Stimulated activated CD4-positive, alpha-beta T cell treated with anti-CD3 and anti-CD28 coated beads, Interleukin-2, amount 100 ng/mL, for 48 hours (primary cell): ENCODE measurements at regions not wholly inside any gene's neighbourhood (a gene's known extent, or its start where the extent isn't known, plus 50 kb on each side); places are given as distances from the start of the nearest gene placed in this dataset.

ENCODE experiments used
- DNase-seq, 2 donors: peaks; one replicate each; pipeline ENCODE4 v3.0.0-alpha.2; 2020

- DNase-seq = no peak
These were observed 70.6 kb upstream of the ASAP2 start for GRCh38 chr2:9135822-9136558.

- DNase-seq = no peak
These were observed 79.3 kb upstream of the ASAP2 start for GRCh38 chr2:9127316-9127715.

DNA sequence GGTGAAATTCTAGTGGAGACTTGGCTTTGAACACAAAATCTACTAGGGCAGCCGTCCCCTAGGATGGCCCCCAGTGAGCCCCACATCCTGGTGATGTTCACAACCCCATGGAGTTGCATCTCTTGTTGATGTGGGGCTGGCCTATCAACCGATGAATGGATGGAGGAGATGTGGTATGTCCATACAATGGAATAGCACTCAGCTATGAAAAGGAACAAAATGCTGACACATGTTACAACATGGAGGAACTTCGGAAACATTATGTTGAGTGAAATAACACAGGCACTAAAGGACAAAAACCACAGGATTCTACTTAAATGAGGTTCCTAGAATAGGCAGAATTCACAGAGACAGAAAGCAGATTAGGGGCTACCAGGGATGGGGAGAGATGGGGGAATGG, 80.1 kb upstream of the ASAP2 start:
- no peak for DNase-seq

DNA sequence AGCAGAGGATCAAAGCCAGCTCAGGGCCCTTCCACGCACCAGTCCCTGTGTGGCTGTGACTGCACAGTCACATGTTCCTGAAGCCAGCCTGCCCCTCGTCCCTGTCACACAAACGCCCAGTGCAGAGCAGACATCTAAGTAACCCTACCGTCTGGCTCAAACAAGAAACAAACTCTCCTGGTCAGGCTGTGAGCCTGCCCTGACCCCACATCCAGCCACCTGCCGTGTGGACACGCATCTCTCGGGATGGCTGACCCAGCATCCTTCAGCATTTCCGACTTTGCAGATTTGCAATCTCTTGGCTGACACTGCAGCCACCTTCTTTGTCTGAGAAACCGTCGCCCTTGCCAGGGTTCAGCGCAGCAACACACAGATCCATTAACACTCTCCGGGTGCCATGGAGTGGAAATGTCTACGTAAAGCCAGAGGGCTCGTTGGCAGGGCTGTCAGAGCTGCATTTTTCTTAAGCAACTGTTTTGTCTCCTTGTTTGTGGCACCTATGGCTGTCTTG, 82.3 kb upstream of the ASAP2 start:
- DNase-seq = no peak

DNA sequence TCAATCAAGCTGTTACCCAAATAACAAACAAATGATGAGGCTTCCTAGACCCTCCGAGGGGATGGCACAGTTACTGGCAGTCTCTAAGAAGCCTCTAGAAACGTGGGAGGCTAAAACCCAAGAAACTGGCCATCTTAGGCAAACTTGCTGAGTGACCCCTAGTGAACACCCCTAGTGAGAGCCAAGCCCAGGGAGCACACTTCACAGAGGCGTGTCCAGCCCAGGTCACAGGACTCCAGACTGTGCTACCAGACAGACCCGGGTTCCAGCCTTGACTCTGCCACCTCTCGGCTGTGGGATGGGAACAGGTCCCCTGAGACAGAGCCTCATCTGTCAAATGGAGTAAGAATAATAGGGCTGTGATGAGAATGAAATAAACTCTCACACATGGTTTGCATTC, 83.5 kb upstream of the ASAP2 start:
- DNase-seq = no peak

- no peak for DNase-seq
These were observed 84.2 kb upstream of the ASAP2 start for GRCh38 chr2:9122367-9122766.

DNA sequence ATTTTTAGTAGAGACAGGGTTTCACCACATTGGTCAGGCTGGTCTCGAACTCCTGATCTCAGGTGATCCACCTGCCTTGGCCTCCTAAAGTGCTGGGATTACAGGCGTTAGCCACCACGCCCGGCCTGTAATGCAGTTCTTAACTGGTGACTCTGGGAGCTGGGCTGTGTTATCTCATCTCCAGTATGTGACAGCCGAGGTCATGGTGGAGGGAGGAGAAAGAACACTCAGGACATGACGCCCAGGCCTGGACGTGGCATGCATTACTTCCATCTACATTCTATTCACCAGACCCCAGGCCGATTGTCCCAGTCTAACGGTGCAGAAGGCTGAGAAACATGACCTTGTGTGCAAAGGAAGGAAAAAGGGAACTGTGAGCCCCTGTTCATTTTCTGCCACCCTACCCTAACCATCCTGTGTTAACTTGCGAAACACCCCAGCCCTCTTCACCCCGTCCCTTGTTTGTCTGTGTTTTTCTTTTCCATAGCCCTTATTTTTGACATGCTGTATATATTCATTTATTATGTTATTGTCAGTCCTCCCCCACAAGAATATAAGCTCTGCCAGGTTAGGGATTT, 88.1 kb upstream of the ASAP2 start:
- no peak for DNase-seq

DNA sequence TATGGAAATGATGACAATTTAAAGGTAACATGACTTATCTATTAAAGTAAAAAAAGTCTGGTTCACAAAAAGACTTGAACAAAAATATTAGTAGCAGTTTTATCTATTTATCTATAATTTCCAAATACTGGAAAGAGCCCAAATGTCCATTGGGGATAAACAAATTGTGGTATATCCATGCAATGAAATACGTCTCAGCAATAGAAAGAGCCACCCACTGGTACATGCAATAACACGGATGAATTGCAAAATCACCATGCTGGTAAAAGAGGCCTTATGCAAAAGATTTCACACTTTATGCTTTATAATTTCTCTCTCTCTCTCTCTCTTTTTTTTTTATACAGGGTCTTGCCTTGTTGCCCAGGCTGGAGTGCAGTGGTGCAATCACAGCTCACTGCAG, 91.4 kb upstream of the ASAP2 start:
- DNase-seq = no peak

GRCh38 chr2:9114458-9114857, 92.2 kb upstream of the ASAP2 start:
- no peak for DNase-seq

GRCh38 chr2:9113916-9114315, 92.7 kb upstream of the ASAP2 start:
- DNase-seq = no peak

DNA sequence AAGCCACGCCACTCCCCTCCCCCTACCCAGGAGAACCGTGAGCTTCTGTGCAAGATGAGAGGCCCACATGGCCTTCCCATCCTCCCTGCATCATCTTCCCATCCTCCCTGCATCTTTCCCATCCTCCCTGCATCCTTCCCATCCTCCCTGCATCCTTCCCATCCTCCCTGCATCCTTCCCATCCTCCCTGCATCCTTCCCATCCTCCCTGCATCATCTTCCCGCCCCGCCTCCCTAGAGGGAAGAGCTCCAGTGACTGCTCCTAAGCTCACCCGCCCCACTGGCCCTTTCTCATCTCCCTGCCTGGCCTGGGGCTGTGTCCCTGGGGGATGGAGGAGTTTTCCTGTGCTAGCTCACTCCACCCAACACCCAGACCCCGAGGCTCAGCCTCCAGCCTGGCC, 93.3 kb upstream of the ASAP2 start:
- DNase-seq = no peak

- DNase-seq = no peak
These were observed 94.4 kb upstream of the ASAP2 start for GRCh38 chr2:9112079-9112721.

DNA sequence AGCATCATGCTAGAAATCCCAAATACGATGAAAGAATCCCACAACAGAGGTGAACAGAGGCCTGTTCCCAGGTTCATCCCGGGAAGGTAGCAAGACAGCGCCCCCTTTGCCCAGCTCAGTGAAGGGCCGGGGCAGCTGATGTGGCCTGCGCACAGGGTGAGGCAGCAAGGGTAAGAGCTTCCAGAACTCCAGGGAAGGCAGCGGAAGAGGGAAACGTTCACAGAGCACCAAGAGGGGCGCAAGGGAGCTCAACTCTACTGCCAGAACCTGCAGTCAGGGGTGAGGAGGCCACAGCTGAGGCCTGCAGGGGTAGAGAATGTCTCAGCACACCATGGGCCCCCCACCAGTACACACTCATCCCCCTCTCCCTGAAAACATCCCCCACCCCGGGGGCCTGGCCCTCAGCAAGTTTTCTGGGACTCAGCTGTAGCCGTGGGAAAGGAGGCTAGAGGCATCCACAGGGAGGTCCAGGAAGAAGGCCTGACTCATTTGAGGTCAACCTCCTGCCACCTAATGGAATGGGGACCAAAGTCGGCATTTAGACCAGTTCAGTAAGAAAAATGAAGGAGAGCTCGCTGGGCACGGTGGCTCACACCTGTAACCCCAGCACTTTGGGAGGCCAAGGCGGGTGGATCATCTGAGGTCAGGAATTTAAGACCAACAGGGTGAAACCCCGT, 95.6 kb upstream of the ASAP2 start:
- DNase-seq = no peak

DNA sequence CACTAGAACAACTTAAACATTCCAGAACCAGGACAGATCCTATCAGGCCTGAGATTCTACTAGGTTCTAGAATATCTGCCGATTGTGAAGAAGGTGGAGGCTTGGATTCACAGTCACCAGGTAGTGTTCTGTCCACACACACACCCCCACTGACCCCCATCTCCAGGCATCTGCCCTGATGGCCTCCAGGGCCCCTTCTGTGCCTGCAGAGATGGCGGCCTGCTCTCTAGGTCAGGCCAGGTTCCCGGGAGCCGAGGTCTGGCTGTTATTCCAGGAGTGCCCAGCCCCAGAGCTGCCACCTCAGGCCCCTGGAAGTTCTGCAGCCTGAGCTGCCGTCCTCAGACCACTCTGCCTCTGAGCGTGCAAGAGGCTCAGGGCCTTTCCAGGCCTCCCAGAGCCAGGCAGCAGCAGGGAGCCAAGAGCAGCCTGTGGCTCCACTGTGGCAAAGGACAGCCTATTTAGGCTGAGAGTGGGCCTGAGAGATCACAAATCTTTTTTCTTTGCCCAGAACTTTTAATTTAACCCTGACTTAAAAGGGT, 96.2 kb upstream of the ASAP2 start:
- DNase-seq = no peak

GRCh38 chr2:9109871-9110270, 96.7 kb upstream of the ASAP2 start:
- no peak for DNase-seq

- no peak for DNase-seq
These were observed 98.2 kb upstream of the ASAP2 start for GRCh38 chr2:9108210-9108967.

GRCh38 chr2:9107168-9108025, 99.2 kb upstream of the ASAP2 start:
- DNase-seq = no peak

- DNase-seq = no peak
These were observed 100.1 kb upstream of the ASAP2 start for GRCh38 chr2:9106338-9107167.

- DNase-seq = no peak
These were observed 100.8 kb upstream of the ASAP2 start for GRCh38 chr2:9105601-9106337.
